HG03520 (cell line): ENCODE measurements at regions not wholly inside any gene's neighbourhood (a gene's known extent, or its start where the extent isn't known, plus 50 kb on each side); places are given as distances from the start of the nearest gene placed in this dataset.

Experiments used
- ATAC-seq: cut with Tn5 transposase; IDR thresholded peaks from one replicate; pipeline ENCODE4 v1.9.1; 2021; ENCODE audit warnings: mild to moderate bottlenecking, moderate library complexity; ENCODE audit not compliant: unreplicated experiment

DNA sequence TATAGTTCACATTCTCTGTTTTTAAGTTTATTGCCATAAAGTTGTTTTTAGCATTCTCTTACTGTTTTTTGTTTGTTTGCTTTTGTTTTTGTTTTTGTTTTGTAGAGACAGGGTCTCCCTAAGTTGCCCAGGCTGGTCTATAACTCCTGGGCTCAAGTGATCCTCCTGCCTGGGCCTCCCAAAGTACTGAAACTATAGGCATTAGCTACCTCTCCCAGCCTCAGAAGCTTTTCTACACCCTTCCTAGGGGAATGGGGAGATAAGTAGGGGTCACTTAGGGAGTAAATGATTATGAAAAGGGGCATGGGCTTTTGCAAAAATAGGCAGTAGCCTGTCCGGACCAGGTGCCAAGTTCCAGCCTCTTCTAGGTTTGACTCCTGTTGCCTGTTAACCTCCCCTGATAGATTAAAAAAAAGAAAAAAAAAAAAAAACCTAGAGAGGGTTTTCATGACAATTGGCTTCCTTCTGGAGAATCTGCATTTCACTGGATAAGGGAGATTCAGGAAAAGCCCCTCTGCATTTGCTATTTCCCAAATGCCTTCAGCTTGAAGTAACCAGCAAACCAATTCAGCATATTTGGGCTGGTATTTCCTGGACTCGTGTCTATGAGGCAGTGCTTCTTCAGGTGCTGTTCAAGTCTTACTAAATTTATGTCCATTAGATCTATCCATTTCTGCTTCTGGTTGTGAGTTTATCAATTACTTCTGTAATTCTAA lies 216.8 kb downstream of the TM9SF2 start:
- no peak for ATAC-seq

DNA sequence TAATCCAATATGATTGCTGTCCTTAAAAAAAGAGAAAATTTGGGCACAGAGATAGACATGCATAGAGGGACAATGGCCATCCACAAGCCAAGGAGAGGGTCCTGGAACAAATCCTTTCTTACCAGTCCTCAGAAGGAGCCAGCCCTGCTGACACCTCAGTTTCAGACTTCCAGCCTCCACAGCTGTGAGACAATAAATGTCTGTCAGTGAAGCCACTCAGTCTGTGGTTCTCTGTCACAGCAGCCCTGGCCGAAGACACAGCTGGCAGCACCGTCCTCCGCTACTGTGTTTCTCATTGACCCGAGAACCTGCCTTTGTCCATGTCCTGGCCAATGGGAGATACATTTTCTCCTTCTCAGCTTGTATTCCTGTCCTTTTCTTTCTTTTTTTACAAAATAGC lies 207.9 kb downstream of the TM9SF2 start:
- ATAC-seq: no peak

DNA sequence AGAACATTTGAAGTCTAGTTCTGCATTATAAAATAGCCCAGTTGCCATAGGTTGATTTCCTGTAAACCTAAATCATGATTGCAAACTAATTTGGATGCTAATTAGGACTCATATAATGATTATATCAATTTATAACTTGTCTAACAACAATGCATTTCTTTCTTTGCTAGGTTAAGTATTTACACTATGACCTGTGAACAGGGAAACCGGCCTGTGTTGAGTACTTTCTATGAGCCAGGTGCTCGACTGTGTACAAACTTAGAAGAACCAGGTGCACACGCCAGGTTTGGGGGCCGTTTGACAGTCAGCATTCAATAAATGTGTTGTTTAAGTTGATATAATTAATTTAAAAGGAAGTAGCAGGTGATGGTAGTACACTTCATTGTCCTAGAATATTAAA lies 203.1 kb downstream of the TM9SF2 start:
- no peak for ATAC-seq

DNA sequence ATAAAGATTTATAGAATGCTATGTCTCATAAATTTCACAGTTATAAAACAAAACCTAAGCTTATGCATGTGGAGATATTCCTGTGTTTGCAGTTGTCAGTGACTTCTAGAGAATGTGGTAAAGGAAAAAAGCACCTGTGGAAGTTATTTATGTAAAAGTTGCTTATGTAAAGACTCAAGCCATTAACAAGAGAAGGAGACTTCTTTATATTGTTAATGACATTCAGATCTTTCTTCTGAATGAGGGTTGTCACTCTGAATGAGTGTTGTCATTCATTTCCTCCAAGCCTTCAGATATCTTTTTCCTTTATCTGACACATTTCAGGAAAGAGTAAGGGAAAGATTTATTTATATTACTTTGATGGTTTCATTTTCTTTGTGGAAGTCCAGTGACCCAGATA lies 202.6 kb downstream of the TM9SF2 start:
- ATAC-seq: no peak

DNA sequence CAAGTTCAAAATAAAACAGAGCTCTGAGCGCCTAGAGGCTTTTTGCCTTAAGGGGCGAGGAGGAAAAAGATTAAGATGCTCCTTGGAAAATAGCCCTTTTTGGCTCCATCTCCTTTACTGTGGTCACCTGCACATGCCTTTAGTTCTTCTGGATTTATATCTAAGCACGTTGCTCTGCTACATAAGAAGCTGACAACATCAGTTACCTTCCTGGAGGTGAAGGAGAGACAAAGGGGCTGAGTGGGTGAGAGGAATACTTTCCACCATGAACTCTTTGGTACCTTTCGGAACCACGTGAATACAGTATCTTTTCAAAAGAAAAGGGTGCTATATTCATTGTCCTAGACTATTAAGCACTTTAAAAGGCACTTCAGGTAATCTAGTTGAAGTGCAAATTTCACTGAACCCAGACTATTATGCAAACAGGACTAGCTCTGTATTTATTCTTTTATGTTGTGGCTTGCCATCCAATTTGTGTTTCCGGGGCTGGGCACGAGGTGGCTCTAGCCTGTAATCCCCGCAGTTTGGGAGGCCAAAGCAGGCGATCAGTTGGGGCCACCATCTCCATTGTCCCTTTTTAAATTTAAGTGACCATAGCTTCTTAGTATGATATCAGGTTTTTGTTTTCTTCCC lies 201.5 kb downstream of the TM9SF2 start:
- no peak for ATAC-seq

DNA sequence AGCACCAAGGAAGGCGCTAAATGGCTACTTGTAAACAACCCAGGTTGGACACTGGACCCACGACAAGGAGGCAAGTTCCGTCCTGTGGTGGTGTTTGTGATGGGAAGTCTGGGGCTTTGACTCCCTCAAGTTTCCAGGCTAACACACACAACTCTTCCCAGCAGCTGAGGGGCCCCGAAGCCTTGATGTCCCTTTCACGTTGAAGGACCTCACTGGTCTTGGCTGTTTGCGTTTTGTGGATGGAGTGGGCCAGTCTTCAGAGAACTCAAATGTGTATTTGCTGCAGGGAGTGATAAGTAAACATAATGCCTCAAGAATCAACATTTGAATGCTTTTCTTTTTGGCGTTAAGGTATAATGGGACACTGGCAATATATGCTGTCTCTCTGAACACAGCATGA lies 199.2 kb downstream of the TM9SF2 start:
- no peak for ATAC-seq

DNA sequence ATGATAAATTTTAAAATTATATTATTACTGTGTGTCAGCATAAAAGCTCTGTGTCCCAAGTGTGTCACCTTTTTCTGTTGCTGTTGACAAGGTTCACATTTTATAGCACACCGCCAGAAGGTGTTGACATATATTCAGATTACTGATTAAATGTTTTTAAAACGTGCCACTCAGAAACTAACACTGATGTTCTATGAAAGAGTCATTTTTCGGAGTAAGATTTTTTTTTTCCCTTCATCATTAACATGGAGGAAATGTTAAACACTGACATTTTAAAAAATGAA lies 197.5 kb downstream of the TM9SF2 start:
- no peak for ATAC-seq

DNA sequence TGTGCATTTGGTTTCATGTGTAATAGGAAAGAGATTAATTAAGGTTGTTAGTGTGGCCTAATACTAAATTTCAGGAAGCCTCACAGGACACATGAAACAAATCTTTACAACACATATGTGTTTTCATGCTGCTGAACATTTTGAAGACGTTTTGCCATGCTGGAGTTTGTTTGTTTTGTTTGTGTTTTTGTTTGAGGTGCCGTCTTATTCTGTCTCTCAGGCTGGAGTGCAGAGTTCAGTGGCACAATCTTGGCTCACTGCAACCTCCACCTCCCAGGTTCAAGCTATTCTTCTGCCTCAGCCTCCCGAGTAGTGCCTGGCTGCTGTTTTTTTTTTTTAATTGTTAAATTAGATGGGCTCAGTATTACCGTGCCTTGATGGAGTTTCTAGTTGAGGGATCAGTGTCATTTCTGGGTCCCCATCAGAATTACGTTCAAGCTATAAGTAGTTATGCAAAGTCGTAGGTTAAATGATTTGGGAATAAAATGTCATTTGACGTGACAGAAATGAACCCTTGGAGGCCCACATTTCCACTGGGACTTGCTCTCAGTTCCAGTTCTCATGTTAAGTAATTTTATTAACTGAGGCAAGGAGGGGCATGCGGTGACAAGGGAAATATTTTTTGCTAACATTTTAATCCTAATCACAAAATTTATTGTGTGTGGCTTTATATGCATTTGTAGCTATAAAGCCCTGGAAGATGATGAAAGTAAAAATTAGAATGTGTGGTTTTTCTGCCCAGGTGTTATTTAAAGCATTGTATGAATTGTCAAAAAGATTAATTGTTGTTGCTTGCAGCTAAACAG lies 196.9 kb downstream of the TM9SF2 start:
- ATAC-seq: no peak

DNA sequence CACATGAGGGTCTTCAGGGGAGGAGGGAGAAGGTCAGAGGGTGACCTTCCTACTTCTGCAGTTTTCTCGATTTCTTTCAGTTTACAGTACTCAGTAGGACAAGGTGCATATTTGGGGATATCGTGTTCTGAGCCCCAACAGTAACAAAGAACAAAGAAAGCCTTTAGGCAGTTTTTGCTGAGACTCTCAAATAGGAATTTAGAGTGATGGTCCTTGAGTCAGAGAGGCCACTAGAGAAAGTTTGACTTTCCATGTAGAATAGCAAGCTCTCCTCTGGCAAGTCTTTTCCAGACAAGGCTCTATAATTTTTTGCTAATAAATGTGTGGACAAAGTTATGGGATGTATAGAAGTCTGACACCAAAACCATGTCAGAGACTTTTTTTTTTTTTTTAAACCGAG lies 194.6 kb downstream of the TM9SF2 start:
- ATAC-seq: no peak

DNA sequence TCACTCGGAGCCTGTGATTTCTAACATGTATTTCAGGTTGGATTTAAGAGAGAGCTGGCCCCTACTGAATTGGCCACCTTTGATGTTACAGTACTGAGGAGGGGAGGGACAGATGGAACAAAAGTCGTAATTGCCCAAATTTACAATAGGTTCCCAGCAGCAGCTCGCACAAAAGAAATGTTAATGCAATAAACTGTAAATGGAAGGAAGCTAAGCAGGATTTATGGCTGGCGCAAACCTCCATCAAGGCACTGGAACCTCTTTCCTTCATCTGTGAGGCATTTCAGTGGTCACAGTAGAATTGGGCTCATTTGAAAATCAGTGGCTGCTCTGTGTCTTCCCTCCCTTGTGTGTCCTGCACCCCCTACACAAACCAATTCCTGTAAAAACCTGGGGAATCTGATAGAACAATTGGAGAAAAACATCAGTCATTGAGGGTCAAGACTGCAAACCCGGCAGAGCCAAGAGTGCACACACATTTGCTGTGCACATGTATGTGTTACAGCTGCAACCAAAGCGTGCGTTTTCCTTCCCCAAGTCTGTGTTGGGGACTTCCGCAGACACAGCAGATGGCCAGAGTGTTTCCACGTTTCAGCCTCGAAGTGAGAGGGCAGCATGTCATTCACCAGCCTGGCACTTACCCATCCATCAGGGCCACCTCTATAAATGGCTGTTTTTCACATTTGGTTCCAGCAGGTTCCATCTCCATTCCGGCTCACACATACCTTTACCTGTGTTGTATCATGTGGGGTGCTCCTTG lies 192.8 kb downstream of the TM9SF2 start:
- no peak for ATAC-seq

DNA sequence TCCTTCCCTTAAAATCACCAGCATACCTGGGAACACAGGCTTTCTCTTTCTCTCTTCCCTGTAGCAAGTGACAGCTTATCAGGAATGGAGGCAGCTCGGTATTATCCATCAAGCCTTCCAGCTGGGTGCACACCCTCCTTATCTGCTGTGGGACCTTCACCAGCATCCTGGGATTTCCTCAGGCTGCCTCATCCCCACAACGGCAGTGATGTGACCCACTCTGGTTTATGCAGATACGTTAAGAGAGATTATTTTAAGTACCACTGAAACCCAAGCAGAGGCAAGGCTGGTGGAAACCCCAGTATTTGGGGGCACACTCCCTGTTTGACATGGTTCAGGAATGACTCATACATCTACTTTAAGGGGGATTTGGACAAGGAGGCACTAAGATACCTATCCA lies 192.1 kb downstream of the TM9SF2 start:
- no peak for ATAC-seq

DNA sequence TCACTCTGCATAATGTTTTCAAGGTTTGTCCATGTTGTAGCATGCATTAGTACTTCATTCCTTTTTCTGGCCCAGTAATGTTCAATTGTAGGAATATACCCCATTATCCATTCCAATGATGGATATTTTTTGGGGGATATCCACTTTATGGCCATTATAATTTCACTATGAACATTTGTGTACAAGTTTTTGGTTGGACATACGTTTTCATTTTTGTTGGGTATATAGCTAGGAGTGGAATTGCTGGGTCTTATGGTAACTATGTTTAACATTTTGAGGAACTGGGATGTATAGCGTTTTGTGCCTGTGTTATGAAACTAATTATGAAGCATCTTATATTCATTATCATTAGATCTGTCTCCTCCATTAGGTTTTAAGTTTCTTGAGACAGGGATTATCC lies 191.6 kb downstream of the TM9SF2 start:
- no peak for ATAC-seq

DNA sequence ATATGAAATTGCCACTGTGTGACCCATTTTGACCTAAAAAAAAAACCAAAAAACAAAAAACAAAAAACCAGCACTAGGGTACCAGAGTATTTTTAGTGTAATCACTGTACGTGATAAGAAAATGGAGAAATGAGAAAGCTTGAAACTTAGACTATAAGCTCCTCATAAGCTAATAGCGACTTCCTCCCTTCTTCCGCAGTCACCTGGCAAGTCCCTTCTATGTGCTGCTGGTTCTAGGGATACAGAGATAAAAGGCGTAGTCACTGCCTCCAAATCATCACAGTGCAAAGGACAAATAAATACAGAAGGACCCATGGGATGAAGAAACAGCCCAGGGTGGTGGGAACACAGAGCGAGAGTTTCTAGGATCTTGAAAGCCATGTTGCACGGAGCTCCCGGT lies 190.3 kb downstream of the TM9SF2 start:
- ATAC-seq: no peak

DNA sequence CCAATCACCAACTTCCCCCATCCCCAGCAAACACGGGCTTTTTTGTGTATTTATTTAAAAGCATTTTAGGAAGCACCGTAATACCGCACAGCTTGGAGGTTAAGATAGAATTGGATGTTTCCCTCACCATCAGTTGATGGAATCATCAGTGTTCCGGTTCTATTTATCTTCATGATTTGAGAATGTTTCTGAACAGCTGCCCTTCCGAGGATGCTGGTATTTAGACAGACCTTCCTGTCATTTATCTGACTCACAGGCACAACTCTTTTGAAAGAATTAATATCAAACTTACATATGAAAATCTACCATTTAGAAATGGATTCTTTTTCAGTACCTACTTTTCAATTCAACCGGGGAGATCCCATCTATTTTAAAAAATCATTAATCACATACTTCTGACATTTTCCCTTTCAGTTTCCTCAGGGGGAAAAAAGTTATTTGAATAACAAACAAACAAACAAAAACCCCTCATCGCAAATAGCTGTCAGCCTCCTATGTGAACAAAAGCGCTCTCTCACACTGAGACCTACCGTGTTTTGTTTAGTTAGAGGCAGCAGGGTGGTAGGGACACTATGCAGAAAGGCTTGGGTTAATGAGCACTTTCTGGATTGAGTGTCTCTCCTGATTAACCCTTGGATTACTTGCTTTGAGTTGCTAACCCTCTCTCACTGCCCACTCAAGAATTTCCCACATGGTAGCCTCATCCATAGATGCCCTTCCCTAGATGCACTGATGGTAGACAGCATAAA lies 189.3 kb downstream of the TM9SF2 start:
- ATAC-seq: no peak

DNA sequence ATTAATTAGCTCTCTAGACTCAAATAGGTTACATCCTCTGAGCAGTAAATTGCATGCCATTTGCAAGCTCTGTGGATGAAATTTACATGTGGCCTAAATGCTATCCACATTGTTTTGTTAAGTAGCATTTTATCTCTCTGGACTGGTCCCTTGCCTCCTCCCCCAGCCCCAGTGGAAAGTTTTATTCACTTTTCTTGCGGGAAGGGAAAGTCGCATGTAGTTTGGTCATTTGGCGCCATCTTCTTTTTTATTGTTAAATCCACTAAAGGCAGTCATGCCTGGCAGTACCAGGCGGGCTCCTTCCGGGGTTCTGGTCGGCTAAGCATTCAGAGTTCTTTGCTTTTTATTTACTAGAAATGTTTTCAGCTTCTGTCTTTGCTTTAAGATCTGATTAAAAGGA lies 188.7 kb downstream of the TM9SF2 start:
- no peak for ATAC-seq

DNA sequence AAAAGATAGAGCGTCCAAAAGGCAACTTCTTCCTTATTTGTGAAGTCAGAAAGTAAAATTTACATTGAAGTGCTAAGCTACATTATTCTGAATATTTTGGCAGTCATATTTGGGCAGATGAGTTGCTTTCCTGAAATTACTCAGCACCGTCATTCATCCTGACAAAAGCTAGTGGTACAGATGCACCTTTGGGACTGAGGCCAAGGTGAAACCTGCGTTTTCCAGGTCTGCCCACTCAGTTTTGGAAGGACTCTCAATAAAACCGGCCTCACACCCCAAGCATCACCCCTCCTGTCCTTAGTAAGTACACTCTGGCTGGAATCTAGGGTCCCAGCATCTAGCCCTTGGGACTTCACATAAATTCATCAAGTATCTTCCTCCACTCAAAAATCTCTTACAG lies 187.5 kb downstream of the TM9SF2 start:
- ATAC-seq: no peak

DNA sequence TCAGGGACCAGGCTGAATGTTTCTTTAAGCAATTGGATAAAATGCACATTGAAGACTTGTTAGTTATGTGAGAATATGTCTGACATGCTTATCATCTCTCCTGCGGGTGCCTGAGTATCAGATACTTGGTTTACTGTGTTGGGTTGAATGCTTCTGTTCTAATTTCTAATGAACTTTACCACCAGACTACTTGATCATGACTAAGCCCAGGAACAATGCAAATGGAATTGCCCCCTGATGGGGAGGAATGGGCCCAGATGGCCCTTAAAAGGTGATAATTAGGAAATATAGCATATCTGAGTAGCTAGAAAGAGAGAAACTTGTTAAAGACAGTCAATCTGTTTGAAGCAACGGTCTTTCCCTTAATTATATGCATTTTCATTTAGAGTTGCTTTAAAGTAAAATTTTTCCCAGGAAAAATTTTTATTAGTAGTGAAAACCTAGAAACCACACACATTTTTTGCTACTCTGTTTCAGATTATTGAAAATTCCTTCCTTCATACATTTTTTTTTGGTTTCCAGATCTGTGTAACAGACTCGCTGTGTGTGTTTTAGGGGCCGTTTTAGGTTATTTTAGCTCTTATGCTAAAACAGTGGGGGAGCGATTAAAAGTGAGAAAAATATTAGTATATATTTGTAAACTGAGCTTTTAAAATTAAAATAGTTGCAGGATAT lies 186.6 kb downstream of the TM9SF2 start:
- ATAC-seq: no peak

DNA sequence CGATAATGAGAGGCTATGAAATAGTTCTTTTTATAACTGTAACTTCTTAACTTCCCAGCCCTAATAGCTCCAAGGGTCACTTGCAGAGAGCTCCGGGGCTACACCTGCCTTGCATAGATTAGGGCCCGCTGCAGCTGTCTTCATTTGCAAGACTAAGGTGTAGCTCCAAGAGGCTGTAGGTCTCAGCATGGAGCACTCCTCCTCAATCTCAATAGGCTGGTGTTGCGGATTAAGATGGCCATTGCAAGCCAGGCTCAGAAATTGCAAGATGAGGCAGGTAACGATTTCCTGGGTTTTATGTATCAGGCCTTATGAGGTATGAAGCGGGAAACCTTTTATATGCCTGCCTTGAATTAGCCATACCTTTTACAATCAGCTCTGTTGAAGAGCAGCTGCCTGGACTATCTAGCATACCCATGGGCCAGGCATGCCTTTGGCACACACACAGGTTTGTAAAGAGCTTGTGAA lies 185.7 kb downstream of the TM9SF2 start:
- ATAC-seq: no peak

DNA sequence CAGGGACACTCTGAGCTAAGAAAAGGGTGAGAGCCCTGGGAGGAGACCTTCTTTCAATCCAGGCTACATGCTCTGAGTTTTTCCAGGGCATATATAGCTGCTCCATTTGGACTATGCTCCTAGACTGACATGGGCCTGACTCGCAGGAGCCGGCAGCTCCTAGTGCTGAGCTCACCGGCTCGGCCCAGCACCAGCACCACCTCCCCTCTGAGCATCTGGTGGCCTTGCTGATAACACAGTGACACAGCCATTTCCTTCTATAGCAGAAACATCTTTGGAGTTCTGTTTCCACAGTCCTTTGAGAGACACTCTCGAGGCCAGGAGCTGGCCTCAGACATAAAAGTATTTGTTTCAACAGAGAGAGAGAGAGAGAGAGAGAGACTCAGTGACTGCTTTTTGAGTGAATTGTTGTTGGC lies 184.9 kb downstream of the TM9SF2 start:
- no peak for ATAC-seq

DNA sequence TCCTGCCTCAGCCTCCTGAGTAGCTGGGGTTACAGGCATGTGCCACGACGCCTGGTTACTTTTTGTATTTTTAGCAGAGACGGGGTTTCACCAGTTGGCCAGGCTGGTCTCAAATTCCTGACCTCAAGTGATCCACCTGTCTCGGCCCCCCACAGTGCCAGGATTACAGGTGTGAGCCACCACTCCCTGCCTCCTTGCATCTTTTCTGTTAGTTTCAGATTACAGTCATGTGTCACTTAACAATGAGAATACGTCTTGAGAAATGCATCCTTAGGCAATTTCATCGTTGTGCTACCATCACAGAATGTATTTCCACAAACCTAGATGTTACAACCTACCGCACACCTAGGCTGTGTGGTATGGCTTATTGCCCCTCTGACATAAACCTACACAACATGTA lies 180.4 kb downstream of the TM9SF2 start:
- no peak for ATAC-seq
